ENCODE measurements at regions not wholly inside any gene's neighbourhood (a gene's known extent, or its start where the extent isn't known, plus 50 kb on each side); places are given as distances from the start of the nearest gene placed in this dataset.
A peak's percentile ranks its signal among the peaks of the same experiment; 100 is the strongest.
"Not testable (repeated sequence)": the region's sequence is repeated elsewhere in the genome, so short reads cannot be mapped to it uniquely, and the experiment has no call there.

DNA sequence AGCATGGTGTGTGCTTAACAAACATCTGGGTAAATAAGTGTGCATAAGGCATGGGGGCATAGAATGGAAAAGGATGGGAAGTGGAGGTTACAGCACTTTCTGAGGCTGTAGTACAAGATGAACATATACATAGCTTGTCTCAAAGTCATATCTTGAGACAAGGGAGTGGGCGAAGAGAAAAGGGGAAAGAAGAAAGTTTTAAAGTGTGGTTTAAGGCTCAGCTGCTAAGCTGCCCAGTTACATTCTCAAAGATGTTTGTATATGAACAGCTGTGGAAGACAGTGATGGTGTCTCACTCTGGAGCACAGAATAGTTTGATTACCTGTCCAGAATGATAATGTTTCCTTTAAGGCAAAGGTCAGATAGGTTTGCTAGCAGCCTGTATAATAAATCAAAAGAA, 61.9 kb upstream of the LANCL2 start:
- no peak for DNase-seq (ENCODE audit: low spot score)

DNA sequence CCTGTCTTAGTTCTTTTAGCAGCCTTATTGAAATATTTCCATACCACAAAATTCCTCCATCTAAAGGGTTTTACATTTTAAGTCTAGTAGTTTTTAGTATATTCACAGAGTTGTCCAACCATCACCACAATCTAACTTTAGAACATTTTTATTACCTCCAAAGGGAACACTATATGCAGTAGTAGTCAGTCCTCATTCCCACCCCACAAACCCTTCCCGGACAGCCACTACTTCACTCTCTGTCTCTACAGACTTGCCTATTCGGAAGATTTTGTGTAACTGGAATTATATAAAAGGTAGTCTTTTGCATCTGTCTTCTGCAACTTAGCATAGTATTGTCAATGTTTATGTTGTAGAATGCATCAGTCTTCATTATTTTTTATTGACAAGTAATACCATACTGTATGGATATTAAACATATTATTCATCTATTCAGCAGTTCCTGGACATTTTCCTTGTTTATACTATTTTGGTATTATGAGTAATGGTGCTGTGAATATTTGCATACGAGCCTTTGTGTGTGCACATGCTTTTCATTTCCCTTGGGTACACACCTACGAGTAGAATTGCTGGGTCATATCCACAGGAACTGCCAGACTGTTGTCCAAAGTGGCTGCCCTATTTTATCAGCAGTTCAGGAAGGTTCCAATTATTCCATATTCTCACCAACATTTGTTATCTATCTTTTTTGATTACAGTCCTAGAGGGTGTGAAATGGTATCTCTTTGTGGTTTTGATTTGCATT, 60.9 kb upstream of the LANCL2 start:
- no peak for DNase-seq (ENCODE audit: low spot score)

DNA sequence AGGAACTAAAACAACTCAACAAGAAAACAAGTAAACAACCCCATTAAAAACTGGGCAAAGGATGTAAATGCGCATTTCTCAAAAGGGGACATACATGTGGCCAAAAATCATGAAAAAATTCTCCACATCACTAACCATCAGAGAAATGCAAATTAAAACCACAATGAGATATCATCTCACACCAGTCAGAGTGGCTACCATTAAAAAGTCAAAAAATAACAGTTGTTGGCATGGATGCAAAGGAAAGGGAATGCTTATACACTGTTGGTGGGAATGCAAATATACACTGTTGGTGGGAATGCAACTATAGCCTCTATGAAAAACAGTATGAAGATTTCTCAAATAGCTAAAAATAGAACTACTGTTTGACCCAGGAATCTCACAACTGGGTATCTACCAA, 60.0 kb upstream of the LANCL2 start:
- no peak for DNase-seq (ENCODE audit: low spot score)

DNA sequence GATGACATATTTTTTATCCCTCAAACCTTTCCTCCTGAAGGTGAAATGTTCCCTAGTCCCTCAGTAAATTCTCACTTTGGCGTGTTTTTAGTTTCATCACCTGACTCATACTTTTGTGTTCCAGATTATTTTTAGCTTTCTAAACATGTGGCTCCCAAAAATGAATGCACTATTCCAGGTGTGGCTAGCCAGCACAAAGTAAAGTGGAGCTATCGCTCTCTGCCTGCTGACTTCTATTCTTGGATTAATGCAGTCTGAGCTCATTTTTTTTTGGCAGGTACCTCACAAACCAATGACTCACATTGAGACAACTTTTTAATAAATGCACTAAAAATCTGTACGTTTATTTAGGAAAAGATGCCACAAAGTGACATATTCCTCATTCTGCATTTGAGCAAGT, 58.8 kb upstream of the LANCL2 start:
- no peak for DNase-seq (ENCODE audit: low spot score)

DNA sequence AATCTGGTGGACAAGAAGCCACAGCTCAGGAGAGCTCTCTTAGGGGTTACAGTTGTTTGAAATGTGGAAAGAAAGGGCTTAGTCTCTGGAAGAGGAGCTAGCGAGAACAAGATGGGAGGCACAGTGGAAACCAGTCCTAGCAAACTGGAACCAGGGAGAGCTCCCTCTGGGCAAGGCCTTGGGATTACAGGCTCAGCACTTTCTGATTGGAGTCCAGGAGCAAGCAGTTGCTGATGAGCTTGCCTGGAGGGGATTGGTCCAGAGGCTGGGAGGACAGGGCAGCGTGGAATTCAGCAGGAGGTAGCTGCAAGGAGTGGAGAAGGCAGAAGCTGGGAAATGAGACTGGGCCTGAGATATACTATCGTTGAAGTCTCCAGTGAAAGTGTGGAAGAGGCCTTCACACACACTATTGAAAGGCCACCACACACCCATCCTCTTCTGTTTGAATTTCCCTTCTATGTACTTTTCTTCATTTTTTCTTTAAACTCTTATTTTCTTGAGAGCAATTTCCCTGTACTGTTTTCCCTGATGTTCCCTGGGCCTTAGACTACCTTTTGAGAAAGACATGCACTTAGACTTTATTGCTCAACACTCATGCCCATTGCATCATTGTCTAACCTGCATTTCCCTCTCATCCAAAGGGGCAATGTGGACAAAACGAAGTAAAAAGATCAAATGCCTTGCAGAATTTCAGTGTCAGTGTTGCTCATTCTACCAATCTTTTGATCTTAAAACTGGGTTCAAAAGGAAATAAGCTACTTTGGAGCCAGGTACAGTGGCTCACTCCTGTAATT, 57.8 kb upstream of the LANCL2 start:
- DNase-seq (ENCODE audit: low spot score), result peak; percentile 46

DNA sequence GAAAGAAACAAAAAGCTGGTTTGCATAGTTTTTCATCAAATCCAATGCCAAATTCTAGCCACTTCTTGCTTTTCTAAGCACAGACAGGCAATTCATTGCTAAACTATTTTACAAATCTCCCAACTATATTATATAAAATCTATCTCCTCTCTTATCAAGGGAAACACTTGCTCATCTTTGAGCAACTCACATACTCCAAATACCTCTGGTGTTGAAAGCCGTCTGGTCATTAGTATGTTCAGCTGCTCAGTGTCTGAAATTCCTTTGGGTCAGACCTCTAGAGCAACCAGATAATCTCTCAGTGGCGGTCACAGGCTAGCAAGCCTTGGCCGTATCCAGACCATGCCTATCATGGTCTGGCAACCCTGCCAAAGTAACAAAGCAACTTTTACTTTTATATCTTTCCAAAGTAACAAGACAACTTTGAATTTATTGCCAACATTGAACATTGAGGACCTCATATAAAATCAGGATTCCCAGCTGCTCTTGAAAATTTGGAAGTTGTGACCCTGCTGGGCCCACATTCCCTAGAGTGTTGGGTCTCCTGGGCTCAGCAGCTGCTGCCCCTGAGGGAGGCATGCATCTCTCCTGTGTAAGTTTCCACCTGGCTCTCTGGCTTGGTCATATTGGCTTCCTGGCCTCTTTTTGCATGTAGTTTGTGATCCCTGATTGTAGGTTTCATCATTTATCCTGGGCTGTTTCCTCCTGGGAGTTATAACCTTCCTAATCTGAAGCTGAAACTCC, 56.8 kb upstream of the LANCL2 start:
- no peak for DNase-seq (ENCODE audit: low spot score)

DNA sequence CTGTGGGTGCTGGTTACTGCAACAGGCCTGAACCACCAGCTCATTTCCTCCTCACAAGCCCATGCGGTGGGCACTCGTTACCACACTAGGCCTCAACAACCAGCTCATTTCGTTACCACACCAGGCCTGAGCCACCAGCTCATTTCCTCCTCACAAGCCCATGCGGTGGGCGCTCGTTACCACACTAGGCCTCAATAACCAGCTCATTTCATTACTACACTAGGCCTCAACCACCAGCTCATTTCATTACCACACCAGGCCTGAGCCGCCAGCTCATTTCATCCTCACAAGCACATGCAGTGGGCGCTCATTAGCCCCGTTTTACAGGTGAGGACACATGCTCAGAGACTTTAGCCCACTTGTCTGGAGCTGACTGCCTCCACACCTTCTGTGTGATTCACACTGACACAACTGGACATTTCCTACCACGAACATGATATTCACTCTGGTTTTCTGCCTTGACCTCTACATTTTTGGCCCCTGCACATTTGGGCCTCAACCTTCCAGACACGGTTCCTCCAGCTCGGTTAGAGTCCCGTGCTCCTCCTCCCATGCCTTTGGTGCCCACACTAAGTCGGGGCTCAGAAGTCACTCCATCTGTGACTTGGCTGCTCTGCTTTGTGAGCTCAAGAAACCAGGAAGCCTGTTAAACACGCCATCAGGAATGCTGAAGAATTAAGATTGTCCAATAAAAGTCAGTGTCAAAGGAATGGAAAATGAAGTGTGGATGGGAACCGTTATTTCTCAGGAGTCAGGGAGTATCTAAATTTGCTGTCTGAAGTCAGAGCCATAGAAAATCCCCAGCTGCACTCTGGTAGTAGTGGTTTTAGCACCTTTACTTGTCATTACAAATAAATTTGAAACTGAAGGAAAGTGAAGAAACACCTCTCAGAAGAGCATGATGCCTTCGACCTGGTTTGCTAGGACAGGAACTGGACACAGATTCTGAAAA, 55.8 kb upstream of the LANCL2 start:
- no peak for DNase-seq (ENCODE audit: low spot score)

DNA sequence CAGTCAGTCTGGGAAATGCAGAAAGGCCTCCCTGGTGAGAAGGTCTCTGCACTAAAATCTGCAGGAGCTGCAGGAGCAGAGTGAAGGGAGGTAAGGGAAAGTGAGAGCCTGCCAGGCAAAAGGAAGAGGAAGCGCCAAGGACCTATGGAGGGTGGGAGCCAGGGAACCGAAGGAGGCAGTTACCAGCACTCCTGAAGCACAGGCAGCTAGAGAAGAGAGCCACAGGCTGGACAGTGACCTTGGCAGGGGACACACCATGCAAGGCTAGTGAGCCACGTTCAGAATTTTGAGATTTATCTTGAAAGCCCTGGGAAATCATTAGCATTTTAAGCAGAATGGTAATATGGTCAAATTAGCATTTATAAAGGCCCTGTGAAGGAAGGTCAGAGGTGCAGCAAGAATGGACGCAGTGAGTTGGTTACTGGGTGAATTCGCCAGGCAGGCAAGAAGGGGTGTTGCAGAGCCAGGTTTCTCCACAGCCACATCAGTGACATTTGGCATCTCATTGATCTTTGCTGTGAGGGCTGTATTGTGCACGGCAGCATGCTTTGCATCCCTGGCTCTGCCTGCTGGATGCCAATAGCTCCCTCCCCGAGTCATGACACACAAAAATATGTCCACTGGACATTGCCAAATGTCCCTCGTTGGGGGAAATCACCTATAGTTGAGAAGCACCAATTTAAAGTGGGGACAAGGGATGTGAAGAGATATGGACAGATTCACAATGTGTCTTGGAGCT, 54.7 kb upstream of the LANCL2 start:
- DNase-seq (ENCODE audit: low spot score), result no peak

DNA sequence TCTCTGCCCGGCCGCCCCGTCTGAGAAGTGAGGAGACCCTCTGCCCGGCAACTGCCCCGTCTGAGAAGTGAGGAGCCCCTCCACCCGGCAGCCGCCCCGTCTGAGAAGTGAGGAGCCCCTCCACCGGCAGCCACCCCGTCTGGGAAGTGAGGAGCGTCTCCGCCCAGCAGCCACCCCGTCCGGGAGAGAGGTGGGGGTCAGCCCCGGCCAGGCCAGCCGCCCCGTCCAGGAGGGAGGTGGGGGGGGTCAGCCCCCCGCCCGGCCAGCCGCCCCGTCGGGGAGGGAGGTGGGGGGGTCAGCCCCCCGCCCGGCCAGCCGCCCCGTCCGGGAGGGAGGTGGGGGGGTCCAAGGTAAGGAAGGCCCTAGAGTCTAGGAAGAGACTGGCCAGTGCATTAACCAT, 53.2 kb upstream of the LANCL2 start:
- not testable (repeated sequence) for DNase-seq (ENCODE audit: low spot score)

DNA sequence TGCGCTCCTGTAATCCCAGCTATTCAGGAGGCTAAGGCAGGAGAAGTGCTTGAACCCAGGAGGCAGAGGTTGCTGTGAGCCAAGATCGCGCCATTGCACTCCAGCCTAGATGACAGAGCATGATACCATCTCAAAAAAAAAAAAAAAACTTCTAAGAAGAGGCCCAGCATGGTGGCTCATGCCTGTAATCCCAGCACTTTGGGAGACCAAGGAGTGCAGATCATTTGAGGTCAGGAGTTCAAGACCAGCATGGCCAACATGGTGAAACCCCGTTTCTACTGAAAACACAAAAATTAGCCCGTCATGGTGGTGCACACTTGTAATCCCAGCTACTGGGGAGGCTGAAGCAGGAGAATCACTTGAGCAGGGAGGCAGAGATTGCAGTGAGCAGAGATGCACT, 51.5 kb upstream of the LANCL2 start:
- not testable (repeated sequence) for DNase-seq (ENCODE audit: low spot score)

DNA sequence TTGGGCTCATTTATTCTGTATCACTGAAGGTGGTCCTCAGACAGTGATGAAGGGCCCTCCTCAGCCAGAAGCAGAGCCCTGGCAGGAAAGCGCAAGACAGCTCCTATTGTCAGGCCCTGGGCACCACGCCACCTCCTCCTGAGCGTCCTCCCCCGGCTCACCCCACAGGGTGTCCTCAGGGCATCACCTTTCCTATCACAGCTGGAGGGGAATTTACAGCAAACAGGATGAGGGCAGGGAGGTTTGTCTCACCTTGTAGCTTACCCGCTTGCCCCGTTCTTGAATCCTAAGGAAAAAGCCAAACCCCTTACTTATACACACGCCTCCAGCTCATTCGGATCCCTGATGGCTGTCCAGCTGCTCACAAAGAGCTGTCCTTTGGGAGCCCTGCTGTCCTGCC, 50.2 kb upstream of the LANCL2 start:
- no peak for DNase-seq (ENCODE audit: low spot score)
